Aorta (tissue), 5 donors: ENCODE measurements at regions not wholly inside any gene's neighbourhood (a gene's known extent, or its start where the extent isn't known, plus 50 kb on each side); places are given as distances from the start of the nearest gene placed in this dataset.

Experiments used
- ATAC-seq: fragments of 200-7000 bp; cut with Tn5 transposase; one replicate; pipeline ENCODE4 v1.9.1; 2022; ENCODE audit warnings: moderate library complexity; ENCODE audit not compliant: low FRiP score
- DNase-seq, 2 donors: peaks; one replicate each; pipeline ENCODE4 v3.0.0-alpha.2; 2020
- H3K27ac ChIP-seq, 2 donors: one replicate each; pipeline ENCODE4 v1.5.1; 2013; ENCODE audit warnings: low read length in 2 of 2, mild to moderate bottlenecking in 2 of 2, moderate library complexity in 2 of 2, control low read depth in 1 of 2, inconsistent platforms in 1 of 2, low read depth in 1 of 2
- H3K27me3 ChIP-seq, 2 donors: one replicate each; pipeline ENCODE4 v1.6.1; 2013; ENCODE audit warnings: control low read depth in 1 of 2, low read length in 1 of 2, mild to moderate bottlenecking in 1 of 2, moderate library complexity in 1 of 2; ENCODE audit not compliant: insufficient read depth in 2 of 2, control insufficient read depth in 1 of 2
- H3K36me3 ChIP-seq, 2 donors: one replicate each; pipeline ENCODE4 v1.6.1; 2013; ENCODE audit warnings: control low read depth in 1 of 2, low read length in 1 of 2, mild to moderate bottlenecking in 1 of 2; ENCODE audit not compliant: insufficient read depth in 2 of 2, control insufficient read depth in 1 of 2
- H3K4me1 ChIP-seq, 2 donors: one replicate each; pipeline ENCODE4 v1.6.1; 2013; ENCODE audit warnings: low read length in 2 of 2, control low read depth in 1 of 2, mild to moderate bottlenecking in 1 of 2, moderate library complexity in 1 of 2; ENCODE audit not compliant: insufficient read depth in 2 of 2, control insufficient read depth in 1 of 2
- H3K4me3 ChIP-seq, 2 donors: one replicate each; pipeline ENCODE4 v1.5.1; 2013; ENCODE audit warnings: low read length in 2 of 2, control low read depth in 1 of 2, mild to moderate bottlenecking in 1 of 2
- H3K9me3 ChIP-seq: one replicate; pipeline ENCODE4 v1.6.1; 2013; ENCODE audit warnings: mild to moderate bottlenecking, low read length; ENCODE audit not compliant: control insufficient read depth
- WGBS, 2 donors: extraction: QIAGEN DNeasy Blood & Tissue Kit; methylation state at CpG; one replicate each; pipeline ENCODE4 v1.1.7; 2013; 5-methylcytosine and 5-hydroxymethylcytosine counted together
- intact Hi-C, 2 donors: fragments of 100-400 bp; cut with DNase I; formaldehyde crosslinking; loops; one replicate each; pipeline versions ENCODE4 v1.14.2 to v1.15.0; 2022
- donor health status: healthy with polysubstance abuse.
- donor health status: Bipolar disorder and iron deficiency.
- donor health status: DM: no; HTN: no; CAD: no.
- donor health status: DM: no; HTN: no; CAD: no.
- donor health status: DM: yes; HTN: yes; CAD: no.

- ATAC-seq: no peak
- intact Hi-C loops: no loop called here
- 85 to 87% methylated on average over 1 of the region's 1 CpG for WGBS, 2 donors
These were observed 53.7 kb downstream of the RPS12 start for GRCh38 chr6:132868057-132868456.

GRCh38 chr6:132872923-132873322 is 58.6 kb downstream of the RPS12 start:
- ATAC-seq (no peak), DNase-seq (no peak)
- intact Hi-C loops: no loop called here
- 86 to 96% methylated on average over 1 of the region's 1 CpG for WGBS, 2 donors
- H3K9me3 ChIP-seq: peaks cover 2% of the 10 kb centered on the region
- H3K36me3 ChIP-seq: no peaks in the 10 kb centered on the region
- H3K27me3 ChIP-seq: no peaks in the 10 kb centered on the region
- no peak overlapping the region for H3K4me3 ChIP-seq
- H3K27ac ChIP-seq: no peak overlapping the region
- no peaks in the 10 kb centered on the region for H3K4me1 ChIP-seq

More at GRCh38 chr6:132868057-132868456, 53.7 kb downstream of the RPS12 start:
- no peak overlapping the region for H3K27ac ChIP-seq
- H3K36me3 ChIP-seq: no peaks in the 10 kb centered on the region
- no peak overlapping the region for H3K4me3 ChIP-seq
- no peaks in the 10 kb centered on the region for H3K9me3 ChIP-seq
- no peak for DNase-seq
- H3K27me3 ChIP-seq: no peaks in the 10 kb centered on the region
- no peaks in the 10 kb centered on the region for H3K4me1 ChIP-seq

- Histone ChIP-seq H3K4me1 (no peaks in the 10 kb centered on the region), H3K27ac (no peak overlapping the region), H3K9me3 (peaks cover 2% of the 10 kb centered on the region), H3K27me3 (no peaks in the 10 kb centered on the region), H3K4me3 (no peak overlapping the region), H3K36me3 (no peaks in the 10 kb centered on the region)
- DNase-seq (no peak), ATAC-seq (no peak)
- intact Hi-C loops: no loop called here
- WGBS, 2 donors: 73 to 80% methylated on average over 2 of the region's 2 CpGs
These were observed 62.6 kb downstream of the RPS12 start for GRCh38 chr6:132877003-132877402.

- DNase-seq: no peak
- Histone ChIP-seq H3K9me3 (no peaks in the 10 kb centered on the region), H3K27me3 (no peaks in the 10 kb centered on the region), H3K4me3 (no peak overlapping the region), H3K4me1 (no peaks in the 10 kb centered on the region), H3K27ac (no peak overlapping the region), H3K36me3 (no peaks in the 10 kb centered on the region)
- intact Hi-C loops: no loop called here
- ATAC-seq: no peak
- WGBS, 2 donors: 21 to 26% methylated on average over 1 of the region's 1 CpG
These were observed 72.8 kb downstream of the RPS12 start for GRCh38 chr6:132887204-132887603.

GRCh38 chr6:132888701-132889100 is 74.3 kb downstream of the RPS12 start:
- 80 to 81% methylated on average over 2 of the region's 2 CpGs for WGBS, 2 donors
- intact Hi-C loops: no loop called here
- no peak for ATAC-seq

GRCh38 chr6:132892929-132893771 is 78.8 kb downstream of the RPS12 start:
- intact Hi-C loops: no loop called here
- ATAC-seq (no peak), DNase-seq (no peak)
- 89 to 90% methylated on average over 5 of the region's 5 CpGs for WGBS, 2 donors
- H3K27me3 ChIP-seq: no peaks in the 10 kb centered on the region
- H3K4me3 ChIP-seq: no peak overlapping the region
- no peaks in the 10 kb centered on the region for H3K36me3 ChIP-seq
- no peaks in the 10 kb centered on the region for H3K9me3 ChIP-seq
- no peak overlapping the region for H3K27ac ChIP-seq
- no peaks in the 10 kb centered on the region for H3K4me1 ChIP-seq

More at GRCh38 chr6:132888701-132889100, 74.3 kb downstream of the RPS12 start:
- DNase-seq: no peak
- H3K27ac ChIP-seq: no peak overlapping the region
- no peaks in the 10 kb centered on the region for H3K4me1 ChIP-seq
- H3K4me3 ChIP-seq: no peak overlapping the region
- no peaks in the 10 kb centered on the region for H3K27me3 ChIP-seq
- H3K9me3 ChIP-seq: no peaks in the 10 kb centered on the region
- H3K36me3 ChIP-seq: no peaks in the 10 kb centered on the region

- intact Hi-C loops: no loop called here
- 41 to 53% methylated on average over 8 of the region's 8 CpGs for WGBS, 2 donors
- no peaks in the 10 kb centered on the region for H3K36me3 ChIP-seq
These were observed 79.6 kb downstream of the RPS12 start for GRCh38 chr6:132893772-132894490.

GRCh38 chr6:132898376-132898775 is 84.0 kb downstream of the RPS12 start:
- H3K36me3 ChIP-seq: no peaks in the 10 kb centered on the region
- no peak overlapping the region for H3K27ac ChIP-seq
- DNase-seq (no peak), ATAC-seq (no peak)
- WGBS, 2 donors: 87% methylated on average over 4 of the region's 4 CpGs
- no peak overlapping the region for H3K4me3 ChIP-seq
- intact Hi-C loops: no loop called here
- H3K9me3 ChIP-seq: no peaks in the 10 kb centered on the region
- H3K27me3 ChIP-seq: no peaks in the 10 kb centered on the region
- no peaks in the 10 kb centered on the region for H3K4me1 ChIP-seq

More at GRCh38 chr6:132893772-132894490, 79.6 kb downstream of the RPS12 start:
- no peak overlapping the region for H3K27ac ChIP-seq
- no peaks in the 10 kb centered on the region for H3K4me1 ChIP-seq
- ATAC-seq (no peak), DNase-seq (no peak)
- no peaks in the 10 kb centered on the region for H3K9me3 ChIP-seq
- no peak overlapping the region for H3K4me3 ChIP-seq
- no peaks in the 10 kb centered on the region for H3K27me3 ChIP-seq

- WGBS, 2 donors: 84 to 85% methylated on average over 2 of the region's 2 CpGs
- Histone ChIP-seq H3K27ac (no peak overlapping the region), H3K27me3 (no peaks in the 10 kb centered on the region), H3K9me3 (no peaks in the 10 kb centered on the region), H3K4me1 (no peaks in the 10 kb centered on the region), H3K4me3 (no peak overlapping the region), H3K36me3 (no peaks in the 10 kb centered on the region)
- intact Hi-C loops: no loop called here
- DNase-seq (no peak), ATAC-seq (no peak)
These were observed 86.5 kb downstream of the RPS12 start for GRCh38 chr6:132900849-132901248.
